ENCODE measurements at regions not wholly inside any gene's neighbourhood (a gene's known extent, or its start where the extent isn't known, plus 50 kb on each side); places are given as distances from the start of the nearest gene placed in this dataset.

- no peak overlapping the region for H3K4me3 ChIP-seq (ENCODE audit: low read depth, low read length)
- TF ChIP-seq CTCF (conservative IDR thresholded peaks at IDR 0.05; ENCODE audit: low read depth, low read length) = no peak
- no peak for DNase-seq (ENCODE audit: low read depth)
Measured at GRCh38 chr14:76272774-76273173, 103.2 kb upstream of the ESRRB start.

DNA sequence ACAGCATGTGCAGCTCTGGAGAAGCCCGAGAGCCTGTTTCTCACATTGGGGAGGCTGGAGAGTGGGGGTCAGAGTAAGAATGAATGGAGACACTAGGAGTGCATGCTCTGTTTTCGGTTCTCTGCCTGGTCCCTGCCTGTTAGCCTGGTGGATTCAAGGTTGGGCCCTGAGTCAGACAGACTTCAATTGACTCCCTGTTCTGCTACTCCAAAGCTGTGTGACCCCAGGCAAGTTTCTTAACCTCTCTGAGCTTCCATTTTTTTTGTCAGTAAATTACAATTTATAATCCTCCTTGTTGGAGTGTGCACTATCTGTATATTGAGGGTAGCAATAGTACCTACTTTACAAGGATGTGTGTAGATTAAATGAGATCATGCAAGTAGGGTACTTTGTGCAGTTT, 102.6 kb upstream of the ESRRB start:
- no peak for DNase-seq (ENCODE audit: low read depth)
- no peak for TF ChIP-seq CTCF (conservative IDR thresholded peaks at IDR 0.05; ENCODE audit: low read depth, low read length)
- H3K4me3 ChIP-seq (ENCODE audit: low read depth, low read length) = no peak overlapping the region

DNA sequence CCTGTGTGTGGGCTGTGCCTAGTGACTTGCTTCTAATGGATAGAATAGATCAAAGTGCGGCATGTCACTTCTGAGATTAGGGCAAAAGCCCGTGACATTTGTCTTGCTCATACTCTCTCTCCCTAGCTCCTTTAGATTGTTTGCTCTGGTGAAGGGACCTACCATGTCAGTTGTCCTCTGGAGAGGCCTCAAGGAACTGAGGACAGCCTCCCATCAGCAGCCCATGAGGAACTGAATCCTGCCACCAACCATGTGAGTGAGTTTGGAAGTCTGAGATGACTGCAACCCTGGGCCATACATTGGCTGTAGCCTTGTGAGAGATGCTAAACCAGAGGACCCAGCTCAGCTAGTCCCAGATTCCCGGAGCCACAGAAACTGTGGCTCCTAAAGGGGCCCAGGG, 101.6 kb upstream of the ESRRB start:
- H3K4me3 ChIP-seq (ENCODE audit: low read depth, low read length) = no peak overlapping the region
- no peak for TF ChIP-seq CTCF (conservative IDR thresholded peaks at IDR 0.05; ENCODE audit: low read depth, low read length)
- no peak for DNase-seq (ENCODE audit: low read depth)

DNA sequence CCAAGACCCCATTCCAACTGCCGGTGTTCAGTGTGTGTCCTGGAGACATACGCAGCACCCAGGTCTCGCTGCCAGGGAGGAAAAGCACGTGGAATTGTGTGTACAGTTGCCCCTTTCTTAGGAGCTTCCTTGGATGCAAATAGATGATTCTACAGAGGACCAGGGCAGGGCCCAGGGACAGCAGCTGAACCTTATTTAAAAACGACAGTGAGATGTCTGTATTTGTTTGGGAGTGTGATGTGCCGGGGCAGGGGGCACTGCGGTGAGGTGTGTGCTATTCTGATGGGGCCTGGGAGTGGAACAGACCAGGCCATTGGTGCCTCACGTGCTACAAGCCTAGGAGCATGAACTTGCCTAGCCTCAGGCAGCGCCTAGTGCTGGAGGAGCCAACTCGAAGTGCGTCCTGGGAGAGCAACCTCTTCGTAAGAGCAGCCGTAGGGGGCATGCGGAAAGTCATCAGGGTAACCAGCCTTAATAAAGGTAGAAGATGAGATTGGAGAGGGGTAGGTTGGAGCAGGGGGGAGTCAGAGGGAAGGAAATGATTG, 98.3 kb upstream of the ESRRB start:
- no peak overlapping the region for H3K4me3 ChIP-seq (ENCODE audit: low read depth, low read length)
- no peak for TF ChIP-seq CTCF (conservative IDR thresholded peaks at IDR 0.05; ENCODE audit: low read depth, low read length)
- DNase-seq (ENCODE audit: low read depth) = no peak

DNA sequence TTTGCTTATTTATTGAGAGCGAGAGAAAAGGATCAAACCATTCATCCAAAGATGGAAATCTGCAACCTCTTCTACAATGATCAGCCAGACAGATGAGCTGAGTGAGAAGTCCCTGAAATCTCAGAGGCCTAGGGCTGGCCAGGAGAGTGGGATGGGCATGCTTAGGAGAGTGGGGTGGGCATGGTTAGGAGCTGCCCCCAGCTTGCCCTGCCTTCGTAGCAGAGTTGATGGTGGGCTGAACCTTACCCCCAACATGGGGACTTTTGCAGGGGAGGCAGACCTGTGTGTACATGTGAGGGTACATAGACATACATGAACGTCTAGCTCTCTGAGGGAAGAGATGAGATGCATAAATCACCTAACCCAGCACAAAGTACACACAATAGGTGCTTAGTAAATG, 95.7 kb upstream of the ESRRB start:
- TF ChIP-seq CTCF (conservative IDR thresholded peaks at IDR 0.05; ENCODE audit: low read depth, low read length) = no peak
- DNase-seq (ENCODE audit: low read depth) = no peak
- H3K4me3 ChIP-seq (ENCODE audit: low read depth, low read length) = no peak overlapping the region

DNA sequence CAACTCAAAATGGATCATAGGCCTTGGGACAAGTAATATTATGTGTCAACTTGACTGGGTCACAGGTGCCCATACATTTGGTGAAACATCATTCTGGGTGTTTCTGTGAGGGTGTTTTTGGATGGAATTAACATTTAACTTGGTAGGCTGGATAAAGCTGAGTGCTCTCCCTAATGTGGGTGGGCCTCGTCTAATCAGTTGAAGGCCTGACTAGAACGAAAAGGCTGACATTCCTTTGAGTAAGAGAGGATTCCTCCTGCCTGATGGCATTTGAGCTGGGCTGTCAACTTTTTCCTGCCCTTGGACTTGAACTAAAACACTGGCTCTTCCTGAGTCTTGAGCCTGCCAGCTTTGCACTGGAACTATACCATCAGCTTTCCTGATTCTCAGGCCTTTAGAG, 93.4 kb upstream of the ESRRB start:
- no peak for TF ChIP-seq CTCF (conservative IDR thresholded peaks at IDR 0.05; ENCODE audit: low read depth, low read length)
- no peak overlapping the region for H3K4me3 ChIP-seq (ENCODE audit: low read depth, low read length)
- DNase-seq (ENCODE audit: low read depth) = no peak

GRCh38 chr14:76287063-76287462, 88.9 kb upstream of the ESRRB start:
- DNase-seq (ENCODE audit: low read depth) = no peak
- no peak overlapping the region for H3K4me3 ChIP-seq (ENCODE audit: low read depth, low read length)
- TF ChIP-seq CTCF (conservative IDR thresholded peaks at IDR 0.05; ENCODE audit: low read depth, low read length) = no peak
